Heart left ventricle (tissue), 13 donors: ENCODE measurements at regions not wholly inside any gene's neighbourhood (a gene's known extent, or its start where the extent isn't known, plus 50 kb on each side); places are given as distances from the start of the nearest gene placed in this dataset.

Experiments used
- POLR2A ChIP-seq, 2 donors: fragments of 450-650 bp; IDR thresholded peaks; one replicate each; pipeline ENCODE4 v1.6.1; 2017; ENCODE audit warnings: antibody characterized with exemption in 2 of 2, mild to moderate bottlenecking in 2 of 2, moderate library complexity in 2 of 2
- TF ChIP-seq, protein P1 (sequence below), 12 donors: fragments of 200-600 bp; sonication (generic) in 4 of 12; IDR thresholded peaks; one replicate each; pipeline versions ENCODE4 v1.5.0 to v1.8.0; 2018 to 2022; ENCODE audit warnings: antibody characterized with exemption in 12 of 12, mild to moderate bottlenecking in 5 of 12
- donor health status: ischemic (EF 13 %, LVEDD 7.1; RV severe dilation, severe dysfunction).
- donor health status: DM: no; HTN: yes; CAD: no.
- donor health status: DM: no; HTN: no; CAD: no.
- donor health status: ischemic (EF 25% LVEDD 6.9; RV normal size, moderate dysfunction).
- donor health status: ischemic (EF 25% LVEDD 5.7; RV mildly dilated, moderate dysfunction).
- donor health status: ischemic (EF 35%, LVEDD 5.7; RV mildly dilated, moderate dysfunction).
- donor health status: nonischemic (EF 11% LVEDD 7.7; RV severe dilation, severe dysfunction).
- donor health status: DM: yes; HTN: yes; CAD: no.
- donor health status: PGD.
- donor health status: ischemic (EF 29% LVEDD 5.4; RV normal size, mild dysfunction).
- donor health status: nonischemic (EF 23%, LVEDD 6.1; RV moderate dilation, normal function).

DNA sequence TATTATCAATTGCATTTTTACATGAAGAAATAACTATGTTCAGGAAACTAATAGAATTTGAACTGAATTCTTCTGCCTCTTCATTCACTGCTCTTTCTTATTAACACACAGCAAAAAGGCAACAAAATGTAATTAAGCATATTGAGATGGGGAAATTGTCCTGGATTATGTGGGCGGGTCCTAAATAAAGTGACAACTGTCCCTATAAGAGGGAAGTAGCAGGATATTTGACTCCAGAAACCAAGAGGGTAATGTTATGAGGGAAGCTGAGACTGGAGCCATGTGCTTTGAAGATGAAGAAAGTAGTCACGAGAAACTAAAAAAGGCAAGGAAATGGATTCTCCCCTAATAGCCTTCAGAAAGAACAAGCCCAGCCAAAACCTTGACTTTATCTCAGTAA lies 311.2 kb upstream of the PIK3R1 start:
- TF ChIP-seq, protein P1, sequence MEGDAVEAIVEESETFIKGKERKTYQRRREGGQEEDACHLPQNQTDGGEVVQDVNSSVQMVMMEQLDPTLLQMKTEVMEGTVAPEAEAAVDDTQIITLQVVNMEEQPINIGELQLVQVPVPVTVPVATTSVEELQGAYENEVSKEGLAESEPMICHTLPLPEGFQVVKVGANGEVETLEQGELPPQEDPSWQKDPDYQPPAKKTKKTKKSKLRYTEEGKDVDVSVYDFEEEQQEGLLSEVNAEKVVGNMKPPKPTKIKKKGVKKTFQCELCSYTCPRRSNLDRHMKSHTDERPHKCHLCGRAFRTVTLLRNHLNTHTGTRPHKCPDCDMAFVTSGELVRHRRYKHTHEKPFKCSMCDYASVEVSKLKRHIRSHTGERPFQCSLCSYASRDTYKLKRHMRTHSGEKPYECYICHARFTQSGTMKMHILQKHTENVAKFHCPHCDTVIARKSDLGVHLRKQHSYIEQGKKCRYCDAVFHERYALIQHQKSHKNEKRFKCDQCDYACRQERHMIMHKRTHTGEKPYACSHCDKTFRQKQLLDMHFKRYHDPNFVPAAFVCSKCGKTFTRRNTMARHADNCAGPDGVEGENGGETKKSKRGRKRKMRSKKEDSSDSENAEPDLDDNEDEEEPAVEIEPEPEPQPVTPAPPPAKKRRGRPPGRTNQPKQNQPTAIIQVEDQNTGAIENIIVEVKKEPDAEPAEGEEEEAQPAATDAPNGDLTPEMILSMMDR (IDR thresholded peaks at IDR 0.05): no peak
- no peak for TF ChIP-seq POLR2A (IDR thresholded peaks at IDR 0.05)
